SK-N-SH treated with all-trans-retinoic acid at 6 μM for 48 hours (cell line): ENCODE measurements at regions not wholly inside any gene's neighbourhood (a gene's known extent, or its start where the extent isn't known, plus 50 kb on each side); places are given as distances from the start of the nearest gene placed in this dataset.

ENCODE experiments used
- ATAC-seq: fragments of 200-7000 bp; cut with Tn5 transposase; 3 replicates; pipeline ENCODE4 v1.9.1; 2020; ENCODE audit warnings: mild to moderate bottlenecking, moderate library complexity
- ARNTL ChIP-seq: fragments of 450-650 bp; formaldehyde crosslinking; IDR thresholded peaks from 2 replicates; pipeline ENCODE4 v1.5.0; 2020; ENCODE audit warnings: low read depth, mild to moderate bottlenecking, moderate library complexity, borderline replicate concordance
- CREB5 ChIP-seq: fragments of 250-450 bp; sonication (Bioruptor Pico); IDR thresholded peaks from 2 replicates; pipeline ENCODE4 v1.5.1; 2020; ENCODE audit warnings: low read depth, mild to moderate bottlenecking, moderate library complexity
- CSDC2 ChIP-seq: fragments of 250-450 bp; sonication (Bioruptor Pico); IDR thresholded peaks from 2 replicates; pipeline ENCODE4 v1.5.0; 2020; ENCODE audit warnings: mild to moderate bottlenecking, moderate library complexity
- CSRNP3 ChIP-seq: fragments of 250-450 bp; sonication (Bioruptor Pico); IDR thresholded peaks from 2 replicates; pipeline ENCODE4 v1.5.1; 2021; ENCODE audit warnings: mild to moderate bottlenecking, moderate library complexity
- ESRRG ChIP-seq: fragments of 250-450 bp; sonication (Bioruptor Pico); IDR thresholded peaks from 2 replicates; pipeline ENCODE4 v1.6.1; 2021; ENCODE audit warnings: mild to moderate bottlenecking
- GLIS3 ChIP-seq: fragments of 250-450 bp; sonication (Bioruptor Pico); IDR thresholded peaks from 2 replicates; pipeline ENCODE4 v1.5.0; 2020; ENCODE audit warnings: mild to moderate bottlenecking, moderate library complexity
- ISL1 ChIP-seq: fragments of 250-450 bp; sonication (Bioruptor Pico); IDR thresholded peaks from 2 replicates; pipeline ENCODE4 v2.1.2; 2022; ENCODE audit warnings: mild to moderate bottlenecking, moderate library complexity
- OSR1 ChIP-seq: fragments of 250-450 bp; sonication (Bioruptor Pico); IDR thresholded peaks from 2 replicates; pipeline ENCODE4 v1.8.0; 2022; ENCODE audit warnings: moderate library complexity, mild to moderate bottlenecking, inconsistent platforms
- PATZ1 ChIP-seq: fragments of 250-450 bp; sonication (Bioruptor Pico); IDR thresholded peaks from 2 replicates; pipeline ENCODE4 v1.8.0; 2020; ENCODE audit warnings: mild to moderate bottlenecking, moderate library complexity, borderline replicate concordance
- POU6F1 ChIP-seq: fragments of 250-450 bp; sonication (Bioruptor Pico); IDR thresholded peaks from 2 replicates; pipeline ENCODE4 v1.8.0; 2021; ENCODE audit warnings: low read depth, mild to moderate bottlenecking, moderate library complexity, borderline replicate concordance
- RARB ChIP-seq: fragments of 250-450 bp; sonication (Bioruptor Pico); IDR thresholded peaks from 2 replicates; pipeline ENCODE4 v1.8.0; 2021; ENCODE audit warnings: mild to moderate bottlenecking, moderate library complexity
- SNAI2 ChIP-seq: fragments of 250-450 bp; sonication (Bioruptor Pico); IDR thresholded peaks from 2 replicates; pipeline ENCODE4 v1.5.0; 2020; ENCODE audit warnings: mild to moderate bottlenecking, moderate library complexity
- TCF4 ChIP-seq: fragments of 250-450 bp; sonication (Bioruptor Pico); IDR thresholded peaks from 2 replicates; pipeline ENCODE4 v1.8.0; 2021; ENCODE audit warnings: mild to moderate bottlenecking, moderate library complexity, borderline replicate concordance
- TOX ChIP-seq: fragments of 250-450 bp; sonication (Bioruptor Pico); IDR thresholded peaks from 2 replicates; pipeline ENCODE4 v1.8.0; 2021; ENCODE audit warnings: mild to moderate bottlenecking, moderate library complexity, borderline replicate concordance
- TSHZ2 ChIP-seq: fragments of 250-450 bp; sonication (Bioruptor Pico); IDR thresholded peaks from 2 replicates; pipeline ENCODE4 v1.5.0; 2020; ENCODE audit warnings: mild to moderate bottlenecking, moderate library complexity
- ZFP3 ChIP-seq: fragments of 250-450 bp; sonication (Bioruptor Pico); IDR thresholded peaks from 2 replicates; pipeline ENCODE4 v1.5.0; 2020; ENCODE audit warnings: mild to moderate bottlenecking, moderate library complexity
- ZFP30 ChIP-seq: fragments of 450-650 bp; formaldehyde crosslinking; IDR thresholded peaks from 2 replicates; pipeline ENCODE4 v1.5.0; 2022; ENCODE audit warnings: mild to moderate bottlenecking, moderate library complexity
- ZNF565 ChIP-seq: fragments of 450-650 bp; formaldehyde crosslinking; conservative IDR thresholded peaks from 2 replicates; pipeline ENCODE4 v1.5.0; 2020; ENCODE audit warnings: low read depth, mild to moderate bottlenecking, moderate library complexity
- ZNF70 ChIP-seq: fragments of 450-650 bp; formaldehyde crosslinking; IDR thresholded peaks from 2 replicates; pipeline ENCODE4 v1.5.0; 2020; ENCODE audit warnings: mild to moderate bottlenecking, moderate library complexity
- ZNF8 ChIP-seq: fragments of 450-650 bp; formaldehyde crosslinking; IDR thresholded peaks from 2 replicates; pipeline ENCODE4 v1.5.0; 2020; ENCODE audit warnings: mild to moderate bottlenecking, moderate library complexity

GRCh38 chr5:173808079-173808808 is 79.9 kb upstream of the CPEB4 start:
- TF ChIP-seq CSRNP3 (CRISPR knock-in tag) (no peak), TSHZ2 (CRISPR knock-in tag) (no peak), GLIS3 (no peak), ZNF8 (no peak), ZNF70 (CRISPR knock-in tag) (no peak), ZFP30 (no peak), ZNF565 (no peak), CSDC2 (CRISPR knock-in tag) (no peak), ARNTL (CRISPR knock-in tag) (no peak), TCF4 (CRISPR knock-in tag) (no peak), POU6F1 (no peak), TOX (CRISPR knock-in tag) (no peak), OSR1 (CRISPR knock-in tag) (no peak), CREB5 (CRISPR knock-in tag) (no peak), PATZ1 (CRISPR knock-in tag) (no peak), RARB (CRISPR knock-in tag) (no peak), SNAI2 (CRISPR knock-in tag) (no peak), ESRRG (CRISPR knock-in tag) (no peak)
- ATAC-seq = no peak

GRCh38 chr5:173809014-173809413 is 79.1 kb upstream of the CPEB4 start:
- no peak for ATAC-seq
- TF ChIP-seq ISL1 (CRISPR knock-in tag) (peak; percentile 55), TCF4 (CRISPR knock-in tag) (peak; percentile 32; the same call in 1 of the 2 replicates), ARNTL (CRISPR knock-in tag) (no peak)

- no peak for TF ChIP-seq ZFP3 (CRISPR knock-in tag)
- no peak for ATAC-seq
These were observed 75.2 kb upstream of the CPEB4 start for GRCh38 chr5:173812811-173813550.
